Natural killer cell (primary cell): ENCODE measurements at regions not wholly inside any gene's neighbourhood (a gene's known extent, or its start where the extent isn't known, plus 50 kb on each side); places are given as distances from the start of the nearest gene placed in this dataset.

ENCODE experiments used
- ATAC-seq, 3 donors: fragments of 150-1000 bp in 2 of 3; fragments of 200-7000 bp in 1 of 3; cut with Tn5 transposase; 1 replicate in 1 of 3; 2 replicates in 2 of 3; pipeline ENCODE4 v1.10.0; 2021; ENCODE audit warnings: mild to moderate bottlenecking in 2 of 3, moderate library complexity in 2 of 3
- DNase-seq, 2 donors: peaks; one replicate each; pipeline versions ENCODE4 v3.0.0 to v3.0.0-alpha.2; 2013 to 2021; ENCODE audit warnings: mixed read lengths in 1 of 2
- H3K27ac ChIP-seq: one replicate; pipeline ENCODE4 v1.5.1; 2013; ENCODE audit warnings: mild to moderate bottlenecking, low read length
- H3K27me3 ChIP-seq: one replicate; pipeline ENCODE4 v1.6.1; 2013; ENCODE audit warnings: low read length; ENCODE audit not compliant: control insufficient read depth, insufficient read depth
- H3K36me3 ChIP-seq: one replicate; pipeline ENCODE4 v1.6.1; 2013; ENCODE audit warnings: low read length; ENCODE audit not compliant: control insufficient read depth, insufficient read depth
- H3K4me1 ChIP-seq: one replicate; pipeline ENCODE4 v1.6.1; 2013; ENCODE audit warnings: low read length; ENCODE audit not compliant: control insufficient read depth, insufficient read depth
- H3K4me3 ChIP-seq: one replicate; pipeline ENCODE4 v1.5.1; 2013; ENCODE audit warnings: low read length
- H3K9me3 ChIP-seq: one replicate; pipeline ENCODE4 v1.6.1; 2013; ENCODE audit warnings: low read length; ENCODE audit not compliant: control insufficient read depth, insufficient read depth
- H3K27ac Mint-ChIP-seq, 2 donors: one replicate each; pipeline ENCODE4 v1.8.0; 2022; ENCODE audit warnings: mild to moderate bottlenecking in 2 of 2, mixed read lengths in 2 of 2, moderate library complexity in 1 of 2
- H3K27me3 Mint-ChIP-seq, 2 donors: one replicate each; pipeline ENCODE4 v1.8.0; 2022; ENCODE audit warnings: low read depth in 2 of 2, mixed read lengths in 2 of 2
- H3K36me3 Mint-ChIP-seq: one replicate; pipeline ENCODE4 v1.8.0; 2022; ENCODE audit warnings: mixed read lengths
- H3K4me1 Mint-ChIP-seq, 2 donors: one replicate each; pipeline ENCODE4 v1.8.0; 2022; ENCODE audit warnings: mixed read lengths in 2 of 2
- H3K4me3 Mint-ChIP-seq: one replicate; pipeline ENCODE4 v1.8.0; 2022; ENCODE audit warnings: mild to moderate bottlenecking, moderate library complexity, mixed read lengths
- H3K9me3 Mint-ChIP-seq, 2 donors: one replicate each; pipeline ENCODE4 v1.8.0; 2022; ENCODE audit warnings: mixed read lengths in 2 of 2
- CTCF ChIP-seq: fragments of 200-600 bp; IDR thresholded peaks from one replicate; pipeline ENCODE4 v1.8.0; 2022; ENCODE audit warnings: antibody characterized with exemption
- WGBS: methylation state at CpG from one replicate; pipeline ENCODE4 v1.1.7; 2013; ENCODE audit warnings: missing lambda C conversion rate; ENCODE audit not compliant: insufficient coverage; 5-methylcytosine and 5-hydroxymethylcytosine counted together
- intact Hi-C: fragments of 100-400 bp; cut with micrococcal nuclease; formaldehyde crosslinking; loops from one replicate; pipeline ENCODE4 v1.14.2; 2022

DNA sequence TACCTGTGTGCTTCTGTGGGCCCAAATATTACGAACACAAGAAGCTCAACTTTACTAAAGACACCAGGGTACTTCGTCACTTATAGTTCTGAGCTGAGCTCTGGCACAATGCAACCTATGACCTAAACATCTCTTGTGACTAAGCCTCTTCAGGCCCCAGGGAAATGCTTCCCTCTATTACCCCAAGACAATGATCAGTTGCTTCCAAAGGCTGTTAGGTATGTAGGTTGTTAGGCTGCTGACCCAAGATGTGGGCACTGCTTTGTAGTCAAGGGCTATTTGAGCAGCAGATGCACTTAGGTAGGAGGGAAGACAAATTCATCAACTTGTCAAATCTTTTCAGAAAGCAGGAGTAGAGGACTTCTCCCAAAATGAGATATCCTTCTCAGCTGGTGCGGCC is 640.1 kb downstream of the EPHA4 start:
- WGBS = 86% methylated on average over 2 of the region's 3 CpGs
- H3K36me3 Mint-ChIP-seq = no peaks in the 10 kb centered on the region
- Histone ChIP-seq H3K36me3 (no peaks in the 10 kb centered on the region), H3K27ac (no peak overlapping the region), H3K27me3 (no peaks in the 10 kb centered on the region), H3K4me3 (no peak overlapping the region), H3K9me3 (no peaks in the 10 kb centered on the region), H3K4me1 (no peaks in the 10 kb centered on the region)
- TF ChIP-seq CTCF = no peak
- H3K4me3 Mint-ChIP-seq = no peak overlapping the region
- no peaks in the 10 kb centered on the region for H3K4me1 Mint-ChIP-seq
- H3K27me3 Mint-ChIP-seq = no peaks in the 10 kb centered on the region
- H3K9me3 Mint-ChIP-seq = peaks cover 2% of the 10 kb centered on the region in 2 donors
- no peak overlapping the region for H3K27ac Mint-ChIP-seq
- ATAC-seq (no peak), DNase-seq (no peak)
- intact Hi-C loops = no loop called here

DNA sequence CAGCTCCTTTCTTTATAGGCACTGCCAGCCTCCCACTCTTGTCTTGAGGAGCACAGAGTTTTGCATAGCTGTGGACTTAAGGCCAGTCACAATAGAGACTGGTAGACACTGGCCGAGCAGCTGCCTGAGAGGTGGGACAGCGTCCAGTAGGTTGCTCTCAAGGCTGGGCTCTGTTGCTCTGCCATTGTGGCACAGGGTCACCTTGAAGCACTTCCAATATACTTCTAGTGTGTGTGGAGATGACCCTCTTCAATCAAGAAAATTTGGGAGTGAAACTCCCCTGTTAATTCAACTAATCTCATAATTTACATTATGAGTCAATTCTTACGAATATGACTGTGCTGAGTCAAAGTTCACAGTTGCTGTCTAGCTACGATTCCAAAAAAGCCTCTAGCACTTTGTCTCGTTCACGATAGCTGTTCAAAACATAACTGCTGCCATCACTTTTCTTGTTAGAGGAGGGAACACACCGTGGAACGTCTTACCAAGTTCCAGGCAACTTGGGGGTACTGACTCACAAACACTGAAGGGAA is 636.2 kb downstream of the EPHA4 start:
- Mint-ChIP-seq H3K4me3 (no peak overlapping the region), H3K4me1 (no peaks in the 10 kb centered on the region), H3K27ac (no peak overlapping the region), H3K36me3 (no peaks in the 10 kb centered on the region), H3K9me3 (no peaks in the 10 kb centered on the region), H3K27me3 (peaks cover 0 to 2% of the 10 kb centered on the region in 2 donors)
- H3K9me3 ChIP-seq = no peaks in the 10 kb centered on the region
- H3K27ac ChIP-seq = no peak overlapping the region
- TF ChIP-seq CTCF = no peak
- no peaks in the 10 kb centered on the region for H3K4me1 ChIP-seq
- ATAC-seq (no peak), DNase-seq (no peak)
- H3K36me3 ChIP-seq = no peaks in the 10 kb centered on the region
- no peaks in the 10 kb centered on the region for H3K27me3 ChIP-seq
- intact Hi-C loops = no loop called here
- 80% methylated on average over 8 of the region's 8 CpGs for WGBS
- H3K4me3 ChIP-seq = no peak overlapping the region

DNA sequence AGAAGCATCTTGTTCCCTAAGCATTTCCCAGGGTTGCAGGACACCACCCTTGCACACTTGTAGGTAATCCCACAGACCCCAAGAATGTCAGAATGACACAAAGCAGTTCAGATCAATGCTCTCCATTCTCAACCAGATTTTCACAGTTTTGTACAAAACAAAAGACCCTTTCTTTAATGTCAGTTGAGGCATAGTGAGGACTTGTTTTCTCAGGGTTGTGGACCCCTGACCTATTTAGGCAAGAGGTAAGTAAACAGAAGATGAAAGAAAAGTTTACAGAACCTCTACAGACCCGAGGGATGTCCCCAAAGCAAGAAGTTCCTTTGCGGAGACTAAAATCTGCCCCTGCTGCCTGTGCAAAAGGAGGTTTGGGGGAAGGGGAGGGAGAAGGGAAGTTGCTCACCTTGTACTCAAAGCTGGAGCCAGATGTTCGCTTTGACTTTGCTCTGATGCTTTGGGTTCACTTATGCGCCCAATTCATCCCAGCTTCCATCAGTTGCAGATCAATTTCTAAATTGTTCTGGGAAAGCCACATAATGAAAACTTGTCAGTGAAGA is 635.4 kb downstream of the EPHA4 start:
- 73% methylated on average over 4 of the region's 4 CpGs for WGBS
- H3K27me3 ChIP-seq = no peaks in the 10 kb centered on the region
- ATAC-seq (no peak), DNase-seq (no peak)
- intact Hi-C loops = no loop called here
- H3K27ac ChIP-seq = no peak overlapping the region
- H3K9me3 Mint-ChIP-seq = no peaks in the 10 kb centered on the region
- no peaks in the 10 kb centered on the region for H3K4me1 ChIP-seq
- no peak for TF ChIP-seq CTCF
- no peak overlapping the region for H3K27ac Mint-ChIP-seq
- no peaks in the 10 kb centered on the region for H3K36me3 ChIP-seq
- H3K4me3 Mint-ChIP-seq = no peak overlapping the region
- no peak overlapping the region for H3K4me3 ChIP-seq
- peaks cover 0 to 2% of the 10 kb centered on the region in 2 donors for H3K27me3 Mint-ChIP-seq
- no peaks in the 10 kb centered on the region for H3K36me3 Mint-ChIP-seq
- no peaks in the 10 kb centered on the region for H3K9me3 ChIP-seq
- H3K4me1 Mint-ChIP-seq = no peaks in the 10 kb centered on the region

DNA sequence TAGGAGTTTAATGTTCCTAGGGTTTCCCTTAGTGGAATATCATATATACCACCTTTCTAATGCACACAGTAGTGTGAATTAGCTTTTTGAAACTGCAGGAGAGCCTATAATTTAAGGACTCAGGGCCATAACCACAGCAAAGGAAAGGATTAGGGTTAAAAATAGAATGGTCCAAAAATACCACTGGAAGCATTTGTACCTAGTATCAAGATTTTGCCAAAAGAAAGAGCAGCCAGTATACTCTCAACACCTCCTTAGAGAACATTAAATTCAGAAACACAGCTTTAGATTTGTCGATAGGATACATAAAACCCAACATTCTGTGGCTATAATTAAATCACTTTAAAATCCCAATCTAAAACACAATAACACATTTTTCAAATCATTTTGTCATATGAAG is 634.9 kb downstream of the EPHA4 start:
- no peak for ATAC-seq
- H3K4me3 Mint-ChIP-seq = no peak overlapping the region
- H3K27me3 ChIP-seq = no peaks in the 10 kb centered on the region

More for the DNA sequence above, 634.9 kb downstream of the EPHA4 start:
- intact Hi-C loops = no loop called here
- Mint-ChIP-seq H3K27me3 (peaks cover 0 to 2% of the 10 kb centered on the region in 2 donors), H3K4me1 (no peaks in the 10 kb centered on the region), H3K27ac (no peak overlapping the region), H3K36me3 (no peaks in the 10 kb centered on the region), H3K9me3 (no peaks in the 10 kb centered on the region)
- Histone ChIP-seq H3K4me1 (no peaks in the 10 kb centered on the region), H3K9me3 (no peaks in the 10 kb centered on the region), H3K27ac (no peak overlapping the region), H3K36me3 (no peaks in the 10 kb centered on the region), H3K4me3 (no peak overlapping the region)
- TF ChIP-seq CTCF = no peak
- WGBS = 80% methylated on average over 1 of the region's 1 CpG
- no peak for DNase-seq
